ENCODE measurements at regions not wholly inside any gene's neighbourhood (a gene's known extent, or its start where the extent isn't known, plus 50 kb on each side); places are given as distances from the start of the nearest gene placed in this dataset.
"Not testable (repeated sequence)": the region's sequence is repeated elsewhere in the genome, so short reads cannot be mapped to it uniquely, and the experiment has no call there.

DNA sequence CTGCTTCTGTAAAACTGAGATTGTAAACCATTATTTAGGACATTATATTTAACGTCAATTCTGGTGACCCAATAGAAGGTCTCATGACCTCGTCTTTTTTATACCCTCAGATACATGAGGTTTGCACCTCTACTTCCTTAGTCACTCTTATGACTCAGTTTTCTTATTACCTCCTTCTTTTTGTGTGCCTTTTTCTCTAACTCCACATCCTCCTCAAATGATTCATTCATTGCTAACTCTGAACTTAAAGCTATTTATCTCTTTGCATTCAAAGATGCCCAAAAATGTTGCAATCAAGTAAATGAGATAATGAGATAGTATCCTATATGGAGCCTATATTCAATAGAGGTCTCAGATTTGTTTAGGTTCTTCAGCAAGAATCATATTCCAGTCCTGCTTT is 121.0 kb upstream of the KYNU start:
- DNase-seq: peak; percentile 33

- DNase-seq: no peak
Measured at GRCh38 chr2:142755191-142755590, 122.3 kb upstream of the KYNU start.

- no peak for DNase-seq
Measured at GRCh38 chr2:142754182-142754581, 123.3 kb upstream of the KYNU start.

GRCh38 chr2:142750858-142751257 is 126.6 kb upstream of the KYNU start:
- no peak for DNase-seq

DNA sequence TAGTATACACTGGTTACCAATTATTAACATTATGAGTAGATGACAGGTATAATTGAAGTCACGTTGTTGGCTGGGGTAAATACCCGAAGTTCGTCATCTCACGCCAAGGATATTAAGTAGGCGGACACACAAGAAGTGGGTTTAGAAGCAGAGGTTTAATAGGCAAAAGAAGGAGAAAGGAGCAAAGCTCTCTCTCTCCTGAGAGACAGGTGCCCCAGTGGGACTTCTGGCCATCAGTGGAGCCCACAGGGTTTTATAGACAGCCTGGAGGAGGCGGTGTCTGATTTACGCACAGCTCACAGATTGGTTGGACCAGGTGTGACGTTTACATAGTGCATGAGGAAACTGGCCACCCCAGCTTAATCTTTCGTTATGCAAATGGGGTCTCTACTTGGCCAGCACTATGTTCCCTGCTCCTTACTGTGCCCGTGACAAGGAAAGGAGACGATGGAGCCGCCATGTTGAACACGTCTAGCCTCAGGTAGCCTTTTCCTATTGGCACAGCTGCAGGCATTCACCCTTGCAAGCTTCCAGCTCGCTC is 128.8 kb upstream of the KYNU start:
- no peak for DNase-seq

GRCh38 chr2:142745691-142746090 is 131.8 kb upstream of the KYNU start:
- no peak for DNase-seq

GRCh38 chr2:142742371-142743214 is 134.9 kb upstream of the KYNU start:
- DNase-seq: peak; percentile 38

GRCh38 chr2:142741764-142742269 is 135.6 kb upstream of the KYNU start:
- DNase-seq: no peak

DNA sequence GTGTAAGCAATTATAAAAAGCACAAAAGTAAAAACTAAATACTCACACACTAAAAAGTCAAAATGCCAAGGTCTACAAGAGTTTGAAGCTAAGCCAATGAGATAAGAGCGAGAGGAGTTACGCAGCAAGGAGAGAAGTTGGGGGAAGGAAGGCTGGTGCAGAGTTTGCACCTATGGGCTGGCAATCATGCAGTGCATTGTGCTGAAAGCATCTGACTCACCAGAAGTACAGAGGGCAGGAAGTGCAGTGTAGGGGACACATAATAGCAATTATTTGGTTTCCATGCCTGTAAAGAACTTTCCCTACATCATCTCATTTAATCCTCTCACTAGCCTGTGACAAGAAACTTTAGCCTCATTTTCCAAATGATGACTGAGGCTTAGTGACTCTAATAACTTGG is 142.7 kb upstream of the KYNU start:
- DNase-seq: no peak

GRCh38 chr2:142734231-142734630 is 143.2 kb upstream of the KYNU start:
- no peak for DNase-seq

- not testable (repeated sequence) for DNase-seq
Measured at GRCh38 chr2:142729814-142730213, 147.7 kb upstream of the KYNU start.

- not testable (repeated sequence) for DNase-seq
Measured at GRCh38 chr2:142727821-142728478, 149.5 kb upstream of the KYNU start.

GRCh38 chr2:142725386-142725785 is 152.1 kb upstream of the KYNU start:
- DNase-seq: no peak

DNA sequence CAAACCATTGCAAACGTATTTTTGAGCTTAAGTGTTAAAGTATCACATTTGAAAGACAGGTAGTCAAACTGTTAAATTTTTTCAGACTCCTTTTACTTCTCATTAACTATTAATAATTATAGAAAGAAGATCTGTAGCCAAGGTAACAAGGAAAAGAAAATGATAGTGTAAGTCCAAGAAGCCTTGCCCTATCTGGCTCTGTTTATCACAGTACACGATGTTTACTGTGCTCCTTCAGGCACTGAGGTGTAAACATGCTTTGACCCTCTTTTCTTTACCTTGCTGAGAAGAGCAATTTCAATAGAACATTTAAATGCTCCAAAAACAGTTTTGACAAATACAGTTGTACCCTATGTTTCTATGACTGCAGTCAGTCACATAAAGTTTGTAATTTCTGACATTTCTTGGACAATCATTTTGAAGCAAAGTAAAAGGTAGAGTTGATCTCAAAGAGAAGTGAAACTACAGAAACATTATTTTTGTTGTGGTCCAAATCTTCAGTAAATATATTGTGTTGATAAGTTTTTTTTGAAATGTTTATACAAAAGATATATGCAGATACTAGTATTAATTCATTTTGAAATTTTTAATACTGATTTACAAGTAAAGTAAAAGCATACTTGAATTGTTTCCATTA is 152.6 kb upstream of the KYNU start:
- no peak for DNase-seq

GRCh38 chr2:142724186-142724585 is 153.3 kb upstream of the KYNU start:
- DNase-seq: no peak

DNA sequence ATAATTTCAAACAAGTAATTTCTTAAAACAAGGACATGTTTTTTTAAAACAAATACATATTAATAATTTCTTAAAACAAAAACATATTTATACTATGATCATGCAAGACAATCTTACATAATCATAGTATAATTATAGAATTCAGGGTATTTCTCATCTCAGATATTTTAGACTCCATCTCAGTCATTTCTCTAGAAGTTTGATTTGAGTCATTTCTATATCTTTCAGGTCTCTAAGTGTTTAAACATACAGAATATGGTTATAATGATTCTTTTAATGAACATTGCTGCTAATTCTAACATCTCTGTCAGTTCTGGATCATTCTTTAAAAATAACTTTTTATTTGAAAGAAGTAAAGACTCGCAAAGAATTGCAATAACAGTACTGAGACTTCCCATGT is 154.2 kb upstream of the KYNU start:
- DNase-seq: no peak

DNA sequence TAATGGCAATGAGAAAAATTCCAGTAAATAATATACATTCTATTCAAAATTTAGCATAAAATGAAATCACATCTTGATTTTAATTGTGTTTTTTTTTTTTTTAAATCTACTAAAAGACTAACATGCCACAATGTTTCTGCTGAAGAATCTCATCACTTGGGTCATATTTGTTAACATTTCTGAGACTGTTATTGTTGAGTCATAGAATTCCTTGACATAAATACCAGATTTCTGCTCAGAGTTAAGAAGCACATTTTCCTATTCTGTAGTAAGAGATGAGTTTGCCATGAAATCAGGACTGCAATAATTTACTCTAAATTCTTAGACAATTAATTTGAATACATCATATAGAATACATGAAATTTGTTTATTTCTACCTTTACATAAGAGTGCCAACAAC is 154.9 kb upstream of the KYNU start:
- DNase-seq: peak; percentile 16

DNA sequence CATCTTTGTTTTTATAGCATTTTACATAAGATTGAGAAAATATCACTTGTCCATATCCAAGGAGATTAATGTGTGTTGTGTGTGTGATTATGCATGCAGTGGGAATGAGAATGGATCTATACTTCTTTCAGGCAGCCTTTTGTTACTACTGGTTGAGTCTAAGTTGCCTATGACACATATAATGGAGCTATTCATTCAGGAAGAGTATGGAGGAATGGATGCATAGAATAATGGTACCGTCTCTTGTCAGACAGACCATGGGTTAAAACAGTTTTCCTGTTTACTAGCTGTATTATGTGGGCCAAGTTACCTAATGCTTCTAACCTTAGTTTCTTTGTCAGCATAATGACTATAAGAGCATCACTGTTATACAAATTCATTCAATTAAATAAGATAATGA is 155.4 kb upstream of the KYNU start:
- no peak for DNase-seq

- DNase-seq: no peak
Measured at GRCh38 chr2:142721015-142721414, 156.4 kb upstream of the KYNU start.

- no peak for DNase-seq
Measured at GRCh38 chr2:142718576-142719155, 158.8 kb upstream of the KYNU start.

GRCh38 chr2:142716463-142717242 is 160.8 kb upstream of the KYNU start:
- DNase-seq: no peak

DNA sequence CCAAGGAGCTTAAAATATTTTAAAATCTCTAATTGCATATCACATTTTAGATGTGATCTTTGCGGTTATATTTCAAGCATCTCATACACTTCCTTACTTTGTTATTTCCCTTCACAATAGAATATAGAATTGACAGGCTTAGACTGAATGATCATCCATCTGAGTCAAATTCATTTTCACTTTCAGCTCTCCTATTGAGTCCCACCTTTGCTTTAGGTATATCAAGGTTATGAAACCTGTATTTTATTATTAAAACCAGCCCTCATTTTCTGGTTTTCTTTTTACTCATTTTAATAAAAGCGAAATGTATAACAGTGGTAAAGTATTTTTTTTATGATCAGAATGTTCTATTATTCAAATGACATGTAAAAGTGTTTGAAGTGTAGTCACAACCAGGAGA is 162.9 kb upstream of the KYNU start:
- DNase-seq: no peak

All from EL (cell line).